ENCODE measurements at regions not wholly inside any gene's neighbourhood (a gene's known extent, or its start where the extent isn't known, plus 50 kb on each side); places are given as distances from the start of the nearest gene placed in this dataset.

GRCh38 chr2:134193006-134193405, 60.9 kb upstream of the MGAT5 start:
- Histone ChIP-seq H3K36me3 (ENCODE audit: control insufficient read depth in 1 of 2, insufficient read depth in 2 of 2, low read length in 2 of 2) (no peaks in the 10 kb centered on the region), H3K4me3 (replicated peaks in 1 of 2; ENCODE audit: low read depth in 1 of 2, low read length in 2 of 2) (no peak overlapping the region), H3K79me2 (ENCODE audit: insufficient read depth, low read length) (no peaks in the 10 kb centered on the region; the same call in 1 of the 2 replicates), H3K27me3 (ENCODE audit: insufficient read depth, low read length) (no peaks in the 10 kb centered on the region), H2AFZ (ENCODE audit: low read depth, low read length, poor library complexity, severe bottlenecking) (no peak overlapping the region), H3K4me2 (ENCODE audit: low read length) (no peak overlapping the region), H3K9ac (ENCODE audit: low read length) (no peak overlapping the region), H3K27ac (ENCODE audit: low read depth, low read length) (no peak overlapping the region), H3K9me3 (ENCODE audit: control insufficient read depth in 1 of 2, insufficient read depth in 1 of 2, low read depth in 1 of 2, low read length in 2 of 2) (no peaks in the 10 kb centered on the region), H3K9me2 (ENCODE audit: insufficient read depth) (no peaks in the 10 kb centered on the region), H3K4me1 (ENCODE audit: control insufficient read depth in 1 of 2, insufficient read depth in 2 of 2, low read length in 2 of 2) (peaks cover 0 to 8% of the 10 kb centered on the region in 2 experiments; a peak in 1 of 4 replicates), H4K20me1 (ENCODE audit: insufficient read depth) (no peaks in the 10 kb centered on the region)
- ChIA-PET CTCF (no interaction called here), POLR2A (no interaction called here), RAD21 (ENCODE audit: low non-redundant PET in 1 of 2, low total read pairs in 2 of 2, uncharacterized antibody in 2 of 2, unreplicated experiment in 2 of 2) (no interaction called here)
- ATAC-seq (no peak), DNase-seq (ENCODE audit: low read depth, low spot score) (no peak)
- TF ChIP-seq, protein P1, sequence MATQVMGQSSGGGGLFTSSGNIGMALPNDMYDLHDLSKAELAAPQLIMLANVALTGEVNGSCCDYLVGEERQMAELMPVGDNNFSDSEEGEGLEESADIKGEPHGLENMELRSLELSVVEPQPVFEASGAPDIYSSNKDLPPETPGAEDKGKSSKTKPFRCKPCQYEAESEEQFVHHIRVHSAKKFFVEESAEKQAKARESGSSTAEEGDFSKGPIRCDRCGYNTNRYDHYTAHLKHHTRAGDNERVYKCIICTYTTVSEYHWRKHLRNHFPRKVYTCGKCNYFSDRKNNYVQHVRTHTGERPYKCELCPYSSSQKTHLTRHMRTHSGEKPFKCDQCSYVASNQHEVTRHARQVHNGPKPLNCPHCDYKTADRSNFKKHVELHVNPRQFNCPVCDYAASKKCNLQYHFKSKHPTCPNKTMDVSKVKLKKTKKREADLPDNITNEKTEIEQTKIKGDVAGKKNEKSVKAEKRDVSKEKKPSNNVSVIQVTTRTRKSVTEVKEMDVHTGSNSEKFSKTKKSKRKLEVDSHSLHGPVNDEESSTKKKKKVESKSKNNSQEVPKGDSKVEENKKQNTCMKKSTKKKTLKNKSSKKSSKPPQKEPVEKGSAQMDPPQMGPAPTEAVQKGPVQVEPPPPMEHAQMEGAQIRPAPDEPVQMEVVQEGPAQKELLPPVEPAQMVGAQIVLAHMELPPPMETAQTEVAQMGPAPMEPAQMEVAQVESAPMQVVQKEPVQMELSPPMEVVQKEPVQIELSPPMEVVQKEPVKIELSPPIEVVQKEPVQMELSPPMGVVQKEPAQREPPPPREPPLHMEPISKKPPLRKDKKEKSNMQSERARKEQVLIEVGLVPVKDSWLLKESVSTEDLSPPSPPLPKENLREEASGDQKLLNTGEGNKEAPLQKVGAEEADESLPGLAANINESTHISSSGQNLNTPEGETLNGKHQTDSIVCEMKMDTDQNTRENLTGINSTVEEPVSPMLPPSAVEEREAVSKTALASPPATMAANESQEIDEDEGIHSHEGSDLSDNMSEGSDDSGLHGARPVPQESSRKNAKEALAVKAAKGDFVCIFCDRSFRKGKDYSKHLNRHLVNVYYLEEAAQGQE (IDR thresholded peaks at IDR 0.05; ENCODE audit: low read depth), result no peak
- TF ChIP-seq SIN3A (IDR thresholded peaks at IDR 0.05; ENCODE audit: low read depth) (no peak), EZH2phosphoT487 (IDR thresholded peaks at IDR 0.05; ENCODE audit: borderline replicate concordance) (no peak), TCF7L2 (IDR thresholded peaks at IDR 0.05; ENCODE audit: borderline replicate concordance, extremely low read depth, insufficient read depth, insufficient read length) (no peak), FOSL1 (IDR thresholded peaks at IDR 0.05; ENCODE audit: low read depth) (no peak), ATF3 (IDR thresholded peaks at IDR 0.05) (no peak), MAX (IDR thresholded peaks at IDR 0.05) (no peak), JUND (IDR thresholded peaks at IDR 0.05) (no peak), ZBTB33 (IDR thresholded peaks at IDR 0.05; ENCODE audit: extremely low read depth, insufficient replicate concordance, low read length) (no peak), CEBPB (IDR thresholded peaks at IDR 0.05; ENCODE audit: low read depth) (no peak), ZFX (IDR thresholded peaks at IDR 0.05) (no peak)
- no TSS peak for BruUV-seq (replicated peaks)
- intact Hi-C loops (cut with micrococcal nuclease), result no loop called here
